Activated T-cell treated with anti-CD3 and anti-CD28 coated beads for 48 hours (primary cell): ENCODE measurements at regions not wholly inside any gene's neighbourhood (a gene's known extent, or its start where the extent isn't known, plus 50 kb on each side); places are given as distances from the start of the nearest gene placed in this dataset.
"Not testable (repeated sequence)": the region's sequence is repeated elsewhere in the genome, so short reads cannot be mapped to it uniquely, and the experiment has no call there.

ENCODE experiments used
- DNase-seq: peaks from one replicate; pipeline ENCODE4 v3.0.0-alpha.2; 2020; ENCODE audit warnings: low read depth

DNA sequence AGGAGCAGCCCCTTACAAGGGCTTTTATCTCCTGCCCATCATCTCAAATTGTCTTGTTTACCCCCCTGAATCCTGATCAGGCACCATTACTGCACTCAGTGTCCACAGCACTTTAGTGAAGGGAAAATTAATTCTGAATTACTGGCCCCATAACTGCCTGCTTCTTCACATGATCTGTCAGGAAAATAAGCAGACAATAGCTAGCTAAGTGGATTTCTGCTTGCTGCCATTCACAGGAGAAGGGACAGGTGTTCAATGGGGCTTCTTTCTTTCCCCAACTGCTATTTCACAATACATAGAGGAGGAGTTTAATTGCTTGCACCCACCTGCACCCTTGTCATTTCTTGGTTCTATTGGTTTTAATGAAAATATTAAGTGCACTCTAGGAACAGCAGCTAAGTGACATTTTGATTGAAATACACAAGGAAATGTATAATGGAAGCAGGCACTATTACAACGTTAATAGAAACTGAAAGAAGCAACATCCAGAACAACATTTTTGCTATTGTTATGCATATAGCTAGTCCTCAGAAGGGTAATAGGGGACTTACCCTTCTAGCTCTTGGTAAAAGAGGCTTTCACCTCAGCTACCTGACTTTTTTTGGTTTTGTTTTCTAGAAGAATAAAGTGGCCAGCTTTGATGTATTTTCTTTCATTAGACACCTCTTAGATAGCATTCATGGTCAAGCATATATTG, 599.3 kb upstream of the TLE4 start:
- no peak for DNase-seq

GRCh38 chr9:78973907-78974306, 597.9 kb upstream of the TLE4 start:
- DNase-seq = no peak

- no peak for DNase-seq
These were observed 588.9 kb upstream of the TLE4 start for GRCh38 chr9:78982849-78983248.

- DNase-seq = no peak
These were observed 586.6 kb upstream of the TLE4 start for GRCh38 chr9:78985084-78985738.

- DNase-seq = no peak
These were observed 585.3 kb upstream of the TLE4 start for GRCh38 chr9:78986446-78986845.

DNA sequence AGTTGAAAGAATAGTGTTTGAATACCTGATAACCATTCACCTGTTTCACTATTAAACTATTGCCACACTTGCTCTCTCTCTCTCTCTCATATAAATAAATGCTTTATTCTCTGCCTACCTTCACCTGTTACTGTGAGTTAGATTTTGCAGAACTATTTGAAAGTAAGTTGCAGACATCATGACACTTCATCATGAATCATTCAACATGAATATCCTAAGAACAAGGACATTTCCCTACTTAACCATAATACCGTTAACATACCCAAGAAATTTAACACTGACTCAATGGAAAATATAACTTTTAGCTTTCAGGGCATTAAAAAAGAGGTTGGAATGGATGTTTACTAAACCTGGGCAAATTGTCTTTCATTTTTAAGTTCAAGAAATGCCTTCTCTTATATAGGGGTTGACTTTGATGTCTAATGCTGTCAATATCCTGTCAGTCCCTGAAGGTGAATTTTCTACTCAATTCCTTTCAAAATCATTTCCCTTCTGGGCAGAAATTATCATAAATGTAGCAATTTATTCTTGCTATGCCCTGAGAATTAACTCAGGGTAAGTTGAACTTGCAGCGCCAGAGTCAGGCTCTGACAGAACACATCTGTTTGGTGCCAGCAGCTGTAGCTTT, 582.6 kb upstream of the TLE4 start:
- no peak for DNase-seq

DNA sequence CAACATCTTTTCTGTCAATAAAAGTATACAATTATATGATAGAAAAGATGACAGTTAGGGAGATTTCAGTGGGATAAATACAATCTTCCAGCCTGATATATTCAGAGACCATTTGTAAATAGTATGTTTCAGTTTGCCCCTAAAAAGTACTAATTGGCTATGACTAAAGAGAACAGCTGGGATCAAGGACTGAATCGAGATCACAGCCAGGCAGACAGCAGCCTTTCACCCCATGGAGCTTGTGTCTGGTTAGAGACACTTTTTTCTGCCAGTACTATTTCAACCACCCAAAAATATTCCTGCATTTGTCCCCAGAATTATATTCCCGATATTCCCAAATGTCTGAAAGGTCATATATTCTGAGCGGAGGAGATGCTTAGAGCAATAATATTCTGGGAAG, 577.3 kb upstream of the TLE4 start:
- DNase-seq = no peak

GRCh38 chr9:78994974-78995373, 576.8 kb upstream of the TLE4 start:
- not testable (repeated sequence) for DNase-seq

DNA sequence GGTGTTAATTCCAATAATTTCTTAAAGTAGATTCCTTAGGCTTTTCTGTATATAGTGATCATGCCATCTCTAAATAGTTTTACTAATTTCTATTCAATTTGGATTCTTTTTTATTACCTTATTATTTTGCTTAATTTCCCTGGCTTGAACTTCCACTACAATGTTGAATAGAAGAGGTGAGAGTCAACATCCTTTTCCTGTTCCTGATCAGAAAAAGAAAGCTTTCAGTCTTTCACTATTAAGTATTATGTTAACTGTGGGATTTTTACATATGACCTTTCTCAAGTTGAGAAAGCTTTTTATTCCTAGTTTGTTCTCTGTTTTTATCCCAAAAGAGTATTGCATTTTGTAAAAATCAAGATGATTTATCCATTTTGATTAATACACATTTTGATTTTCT, 574.5 kb upstream of the TLE4 start:
- DNase-seq = no peak

- no peak for DNase-seq
These were observed 571.3 kb upstream of the TLE4 start for GRCh38 chr9:79000230-79001002.

- DNase-seq = no peak
These were observed 570.8 kb upstream of the TLE4 start for GRCh38 chr9:79001012-79001411.

- no peak for DNase-seq
These were observed 568.3 kb upstream of the TLE4 start for GRCh38 chr9:79003514-79003913.

DNA sequence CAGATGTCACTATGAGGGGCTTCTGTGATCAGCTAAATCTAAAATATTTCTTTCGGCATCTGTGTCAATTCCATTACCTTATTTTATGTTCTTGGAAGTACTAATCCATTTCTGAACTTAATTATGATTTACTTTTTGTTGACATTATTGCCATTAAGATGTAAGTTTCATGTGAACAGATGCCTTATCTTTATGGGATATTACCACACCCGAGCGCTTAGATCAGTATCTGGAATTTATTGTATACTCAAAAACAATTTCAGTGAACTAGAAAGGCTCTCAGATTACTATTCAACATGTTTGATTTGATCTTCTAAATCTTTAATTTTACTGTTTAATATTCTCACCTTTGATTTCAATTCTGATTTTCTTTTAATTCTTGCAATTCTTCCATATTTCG, 567.7 kb upstream of the TLE4 start:
- DNase-seq = no peak

DNA sequence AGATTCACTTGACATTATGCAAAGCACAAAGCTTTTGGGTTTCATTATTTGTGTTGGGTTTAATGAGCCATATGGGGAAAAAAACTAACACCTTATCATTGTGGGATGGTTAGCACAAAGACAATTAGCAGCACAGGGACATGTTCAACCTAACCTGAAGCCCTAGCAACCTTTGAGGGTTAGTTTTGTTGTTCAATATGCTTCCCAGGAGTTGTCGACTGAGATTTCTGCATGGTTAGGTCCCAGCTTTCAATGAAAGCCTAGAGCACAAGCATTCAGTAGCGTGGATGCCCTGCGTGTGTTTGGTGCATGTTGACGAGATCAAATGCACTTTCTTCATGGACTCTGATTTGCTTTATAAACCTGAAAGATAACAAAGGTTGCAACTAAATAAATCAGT, 565.2 kb upstream of the TLE4 start:
- DNase-seq = no peak

DNA sequence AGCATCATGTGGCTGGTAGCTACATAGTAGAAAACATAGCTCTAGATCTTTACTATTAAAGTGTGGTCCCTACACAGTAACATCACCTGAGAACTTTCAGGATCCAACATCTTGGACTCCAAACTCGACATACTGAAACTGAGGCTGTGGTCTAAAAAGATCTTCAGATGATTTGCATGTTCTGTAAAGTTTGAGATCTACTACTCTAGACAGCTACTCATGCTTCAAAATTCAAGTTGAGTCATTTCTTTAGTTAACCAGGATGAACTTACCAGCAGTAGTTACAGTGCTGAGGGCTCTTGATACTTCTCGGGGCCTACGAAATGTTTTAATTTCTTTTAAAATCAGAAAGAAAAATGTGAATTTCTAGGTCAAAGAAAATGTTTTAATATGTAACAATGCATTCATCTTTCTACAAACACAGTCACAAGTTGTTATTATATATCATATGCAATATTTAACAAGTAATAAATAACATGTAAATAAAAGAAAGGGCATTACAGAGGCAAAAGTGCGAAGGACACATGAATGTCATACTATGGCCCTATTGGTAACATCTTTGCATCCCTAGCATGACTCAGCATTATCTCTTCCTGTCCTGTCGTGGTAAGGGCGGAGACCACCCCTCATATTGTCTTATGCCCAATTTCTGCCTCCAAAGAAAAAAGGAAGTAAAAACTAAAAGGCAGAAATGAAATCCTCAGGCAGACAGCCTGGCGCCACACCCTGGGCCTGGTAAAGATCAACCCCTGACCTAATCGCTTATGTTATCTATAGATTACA, 563.9 kb upstream of the TLE4 start:
- DNase-seq = no peak

GRCh38 chr9:79008916-79009315, 562.8 kb upstream of the TLE4 start:
- no peak for DNase-seq

- DNase-seq = no peak
These were observed 560.3 kb upstream of the TLE4 start for GRCh38 chr9:79011461-79011860.

- DNase-seq = no peak
These were observed 559.2 kb upstream of the TLE4 start for GRCh38 chr9:79012561-79012960.

DNA sequence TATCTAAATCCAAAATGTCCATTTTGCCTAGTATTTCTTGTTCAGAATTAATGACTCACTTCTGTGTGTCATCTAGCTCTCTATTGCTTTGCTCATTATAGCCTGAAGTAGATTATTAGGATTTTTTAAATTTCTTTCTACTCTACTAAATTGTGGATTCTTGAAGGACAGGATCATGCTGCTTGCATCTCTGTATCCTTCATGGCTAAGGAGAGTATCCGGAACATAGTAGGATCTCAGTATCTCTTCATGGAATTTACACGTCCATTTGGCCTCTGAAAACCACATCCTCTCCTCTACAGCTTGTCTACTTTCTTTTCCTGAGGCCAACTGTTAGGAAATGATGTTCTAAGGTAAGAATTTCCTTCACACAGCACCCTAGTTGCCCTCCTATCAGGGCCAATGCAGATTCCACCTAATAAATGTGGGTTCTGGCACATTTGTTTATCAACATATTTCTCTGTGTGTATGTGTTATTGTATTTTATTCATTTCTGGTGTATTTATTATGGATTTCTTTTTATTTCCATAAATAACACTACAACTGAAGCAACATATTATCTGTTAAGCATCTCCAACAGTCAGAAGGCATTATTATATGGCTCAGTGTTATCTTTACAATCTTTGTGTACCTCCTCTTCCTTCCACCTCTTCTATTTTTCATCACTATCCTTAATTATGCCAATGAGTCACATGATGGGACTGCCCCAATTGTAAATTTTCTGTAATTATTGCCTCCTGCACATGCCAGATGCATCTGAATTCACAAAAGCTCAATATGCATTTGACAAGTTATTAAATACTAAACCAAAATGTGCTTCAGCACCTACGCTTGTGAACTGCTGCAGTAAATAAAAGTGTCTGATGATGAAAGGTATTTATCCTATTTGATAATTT, 557.8 kb upstream of the TLE4 start:
- no peak for DNase-seq

DNA sequence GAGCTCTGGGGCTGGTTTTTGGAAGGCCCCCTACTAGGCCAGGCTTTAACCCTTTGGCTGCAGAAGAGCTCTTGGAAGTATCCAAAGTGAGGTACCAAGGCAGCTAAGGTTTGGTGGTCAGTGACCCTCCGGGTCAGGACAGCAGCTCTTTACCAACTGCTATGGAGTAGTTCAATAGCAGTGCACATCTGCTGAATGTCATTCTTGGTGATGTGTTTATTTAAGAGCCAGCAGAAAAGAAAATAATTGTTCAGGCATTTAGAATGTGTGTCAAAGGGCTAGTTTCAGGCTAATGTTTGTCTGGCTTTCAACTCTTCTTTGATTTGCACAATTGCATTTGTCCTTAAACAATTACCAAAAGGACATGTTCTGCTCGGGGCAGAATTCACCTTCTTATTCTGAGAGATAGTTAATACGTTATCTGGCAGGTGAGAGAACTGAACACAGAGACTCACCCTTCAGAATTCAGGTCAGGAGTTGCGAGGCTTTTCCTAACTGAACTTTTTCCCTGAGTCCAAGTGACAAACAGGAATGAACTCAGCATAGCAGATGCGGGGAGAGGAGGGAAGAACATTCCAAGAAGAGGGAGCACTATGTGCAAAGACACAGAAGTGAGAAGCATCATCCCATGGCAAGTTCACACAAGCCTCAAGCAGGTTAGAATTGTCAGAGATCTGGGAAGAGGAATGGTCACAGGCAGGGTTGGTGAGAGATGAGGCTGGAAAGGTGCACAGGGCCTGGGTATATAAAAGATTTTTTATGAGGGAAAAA, 556.7 kb upstream of the TLE4 start:
- no peak for DNase-seq
